ENCODE measurements at regions not wholly inside any gene's neighbourhood (a gene's known extent, or its start where the extent isn't known, plus 50 kb on each side); places are given as distances from the start of the nearest gene placed in this dataset.

- no TSS peak for BruUV-seq (replicated peaks)
- TF ChIP-seq EZH2 (IDR thresholded peaks at IDR 0.05; ENCODE audit: borderline replicate concordance, low read depth, low read length, poor library complexity, severe bottlenecking): no peak
- no peak for TF ChIP-seq CTCF (conservative IDR thresholded peaks at IDR 0.05; ENCODE audit: low read depth, low read length)
- intact Hi-C loops (cut with micrococcal nuclease; ENCODE audit: unreplicated experiment): no loop called here
Measured at GRCh38 chr2:237161189-237161588, 75.5 kb downstream of the COPS8 start.

GRCh38 chr2:237162959-237163358 is 77.3 kb downstream of the COPS8 start:
- no peaks in the 10 kb centered on the region for H3K36me3 ChIP-seq (ENCODE audit: insufficient read depth, low read length, poor library complexity, severe bottlenecking)
- no peak overlapping the region for H3K27ac ChIP-seq (ENCODE audit: low read depth, low read length, poor library complexity, severe bottlenecking)
- no peak for DNase-seq (ENCODE audit: low spot score)
- H3K27me3 ChIP-seq (replicated peaks; ENCODE audit: insufficient read depth, low read depth, low read length, poor library complexity): peaks cover 3% of the 10 kb centered on the region
- BruUV-seq (replicated peaks): no TSS peak
- no peaks in the 10 kb centered on the region for H3K9me3 ChIP-seq (ENCODE audit: low read depth, low read length, poor library complexity, severe bottlenecking)
- intact Hi-C loops (cut with micrococcal nuclease; ENCODE audit: unreplicated experiment): no loop called here
- POLR2A ChIA-PET (ENCODE audit: low non-redundant PET): no interaction called here
- TF ChIP-seq EZH2 (IDR thresholded peaks at IDR 0.05; ENCODE audit: borderline replicate concordance, low read depth, low read length, poor library complexity, severe bottlenecking): no peak
- no peak for TF ChIP-seq CTCF (conservative IDR thresholded peaks at IDR 0.05; ENCODE audit: low read depth, low read length)
- CTCF ChIA-PET: interaction anchor here (0.6 kb wide), 1 partner anchor 1677 kb away, joined by 3 read pairs; no protein-coding TSS in a partner anchor
- no peak overlapping the region for H3K4me3 ChIP-seq (ENCODE audit: low read depth, low read length, poor library complexity, severe bottlenecking)
- peaks cover 6% of the 10 kb centered on the region for H3K4me1 ChIP-seq (ENCODE audit: insufficient read depth, low read length, poor library complexity, severe bottlenecking)

More at GRCh38 chr2:237161189-237161588, 75.5 kb downstream of the COPS8 start:
- peaks cover 6% of the 10 kb centered on the region for H3K4me1 ChIP-seq (ENCODE audit: insufficient read depth, low read length, poor library complexity, severe bottlenecking)
- CTCF ChIA-PET: no interaction called here
- H3K4me3 ChIP-seq (ENCODE audit: low read depth, low read length, poor library complexity, severe bottlenecking): no peak overlapping the region
- H3K36me3 ChIP-seq (ENCODE audit: insufficient read depth, low read length, poor library complexity, severe bottlenecking): no peaks in the 10 kb centered on the region
- no peak for DNase-seq (ENCODE audit: low spot score)
- POLR2A ChIA-PET (ENCODE audit: low non-redundant PET): no interaction called here
- no peaks in the 10 kb centered on the region for H3K9me3 ChIP-seq (ENCODE audit: low read depth, low read length, poor library complexity, severe bottlenecking)
- H3K27ac ChIP-seq (ENCODE audit: low read depth, low read length, poor library complexity, severe bottlenecking): no peak overlapping the region
- H3K27me3 ChIP-seq (replicated peaks; ENCODE audit: insufficient read depth, low read depth, low read length, poor library complexity): peaks cover 3% of the 10 kb centered on the region

GRCh38 chr2:237164474-237165042 is 78.9 kb downstream of the COPS8 start:
- DNase-seq (ENCODE audit: low spot score): no peak

More at GRCh38 chr2:237164474-237165042, 78.9 kb downstream of the COPS8 start:
- Histone ChIP-seq H3K9me3 (ENCODE audit: low read depth, low read length, poor library complexity, severe bottlenecking) (peaks cover 3% of the 10 kb centered on the region), H3K4me3 (ENCODE audit: low read depth, low read length, poor library complexity, severe bottlenecking) (no peak overlapping the region), H3K27ac (ENCODE audit: low read depth, low read length, poor library complexity, severe bottlenecking) (no peak overlapping the region), H3K36me3 (ENCODE audit: insufficient read depth, low read length, poor library complexity, severe bottlenecking) (no peaks in the 10 kb centered on the region), H3K4me1 (ENCODE audit: insufficient read depth, low read length, poor library complexity, severe bottlenecking) (no peaks in the 10 kb centered on the region), H3K27me3 (replicated peaks; ENCODE audit: insufficient read depth, low read depth, low read length, poor library complexity) (peaks cover 3% of the 10 kb centered on the region)
- BruUV-seq (replicated peaks): no TSS peak
- CTCF ChIA-PET: interaction anchor here (1.1 to 2.1 kb wide), 2 partner anchors 311 to 407 kb away, joined by 6 read pairs; no protein-coding TSS in a partner anchor
- TF ChIP-seq EZH2 (IDR thresholded peaks at IDR 0.05; ENCODE audit: borderline replicate concordance, low read depth, low read length, poor library complexity, severe bottlenecking): no peak
- no peak for TF ChIP-seq CTCF (conservative IDR thresholded peaks at IDR 0.05; ENCODE audit: low read depth, low read length)
- intact Hi-C loops (cut with micrococcal nuclease; ENCODE audit: unreplicated experiment): no loop called here
- POLR2A ChIA-PET (ENCODE audit: low non-redundant PET): no interaction called here

All from A673 (cell line).